Stimulated activated CD4-positive, alpha-beta T cell treated with anti-CD3 and anti-CD28 coated beads, Interleukin-15, amount 100 ng/mL, for 24 hours (primary cell): ENCODE measurements at regions not wholly inside any gene's neighbourhood (a gene's known extent, or its start where the extent isn't known, plus 50 kb on each side); places are given as distances from the start of the nearest gene placed in this dataset.

Source experiments
- DNase-seq: peaks from one replicate; pipeline ENCODE4 v3.0.0-alpha.2; 2020

GRCh38 chr10:28785018-28785417, 107.7 kb downstream of the BAMBI start:
- DNase-seq: no peak

DNA sequence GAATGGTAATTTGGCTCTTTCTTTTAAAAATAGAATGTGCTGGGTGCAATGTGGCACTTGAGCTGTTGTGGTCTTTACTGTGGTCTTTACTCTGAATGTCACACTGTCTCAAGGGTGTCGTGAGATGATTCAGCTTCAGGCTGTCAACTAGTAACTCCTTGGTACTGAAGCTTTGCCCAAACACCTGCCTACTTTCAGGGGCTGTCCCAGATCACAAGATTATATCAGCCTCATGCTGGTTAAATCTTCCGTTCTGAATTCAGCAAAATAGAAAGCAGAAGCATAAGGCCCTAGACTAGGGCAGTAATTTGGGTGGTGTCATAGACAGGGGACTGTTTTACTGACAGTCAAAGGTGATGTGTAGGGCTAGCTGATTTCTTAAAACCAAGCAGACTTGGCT, 110.9 kb downstream of the BAMBI start:
- DNase-seq: peak; percentile 2

DNA sequence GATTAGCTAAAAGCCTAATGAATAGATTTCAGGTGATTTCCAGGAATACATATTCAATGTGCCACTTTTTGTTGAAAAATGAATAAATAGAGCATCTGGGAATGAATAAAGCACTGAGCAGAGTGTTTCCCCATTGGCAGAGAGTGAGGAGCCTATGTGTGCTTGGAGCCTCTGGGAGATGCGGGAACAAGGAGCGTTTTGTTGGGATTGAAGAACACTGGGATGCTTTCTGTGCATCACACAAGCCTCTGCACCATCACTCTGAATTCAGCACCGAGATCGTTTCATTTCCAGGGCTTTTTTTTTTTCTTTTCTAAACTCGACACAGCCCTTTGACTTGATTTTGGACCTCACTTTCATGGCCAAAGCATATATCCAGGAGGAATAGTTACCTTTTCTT, 111.4 kb downstream of the BAMBI start:
- DNase-seq: no peak

DNA sequence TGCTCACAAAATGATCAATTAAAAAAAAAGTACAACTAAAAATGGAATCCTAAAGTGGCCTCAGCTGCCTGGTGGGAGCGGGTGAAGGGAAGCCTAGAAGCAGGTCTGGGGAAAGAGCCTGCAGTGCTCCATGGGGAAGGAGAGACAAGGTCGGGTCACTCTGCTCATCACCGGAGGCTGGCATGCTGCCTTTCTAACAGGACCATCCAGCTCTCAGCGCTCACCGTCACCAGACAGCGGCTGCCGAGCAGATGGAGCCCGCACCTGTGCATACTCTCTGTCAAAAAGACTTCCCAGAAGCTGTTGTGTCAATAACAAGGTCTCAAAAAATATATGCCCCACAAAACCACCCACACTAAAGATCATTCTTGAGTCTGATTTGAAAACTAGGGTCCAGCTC, 112.8 kb downstream of the BAMBI start:
- DNase-seq: no peak

DNA sequence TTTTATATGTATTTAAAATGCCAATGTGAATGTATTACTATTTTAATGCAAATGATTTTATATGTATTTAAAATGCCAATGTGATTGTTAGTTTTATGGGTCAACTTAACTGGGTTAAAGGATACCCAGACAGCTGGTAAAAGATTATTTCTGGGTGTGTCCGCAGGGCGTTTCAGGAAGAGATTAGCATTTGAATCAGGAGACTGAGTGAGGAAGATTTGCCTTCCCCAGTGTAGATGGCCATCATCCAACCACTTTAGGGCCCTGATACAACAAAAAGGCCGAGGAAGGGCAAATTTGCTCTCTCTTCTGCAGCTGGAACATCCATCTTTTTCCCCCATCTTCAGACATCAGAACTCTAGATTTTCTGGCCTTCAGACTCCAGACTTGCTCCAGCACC, 116.2 kb downstream of the BAMBI start:
- DNase-seq: no peak

- DNase-seq: no peak
These were observed 117.7 kb downstream of the BAMBI start for GRCh38 chr10:28794986-28795385.

GRCh38 chr10:28796606-28797512, 119.5 kb downstream of the BAMBI start:
- DNase-seq: no peak

DNA sequence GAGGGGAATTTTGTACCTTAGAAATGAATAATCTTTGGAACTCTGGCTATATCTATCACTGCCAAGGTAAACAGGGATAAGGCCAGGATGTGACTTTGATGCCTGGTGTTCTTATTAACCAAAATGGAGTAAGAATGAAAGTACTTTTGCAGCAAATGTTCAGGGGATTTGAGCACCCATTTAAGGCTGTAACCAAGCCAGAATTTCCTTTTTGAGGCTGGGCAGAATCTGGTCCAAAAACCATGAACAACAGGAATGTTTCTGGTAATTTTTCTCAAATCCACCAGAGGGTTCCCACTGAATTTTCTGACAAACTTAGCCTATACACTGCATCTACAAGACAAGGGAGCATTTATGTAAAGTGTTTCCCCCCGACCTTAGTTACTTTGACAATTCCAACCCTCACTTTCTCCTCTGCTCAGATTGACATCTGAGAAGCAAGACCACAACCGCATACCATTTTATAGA, 120.6 kb downstream of the BAMBI start:
- DNase-seq: no peak

DNA sequence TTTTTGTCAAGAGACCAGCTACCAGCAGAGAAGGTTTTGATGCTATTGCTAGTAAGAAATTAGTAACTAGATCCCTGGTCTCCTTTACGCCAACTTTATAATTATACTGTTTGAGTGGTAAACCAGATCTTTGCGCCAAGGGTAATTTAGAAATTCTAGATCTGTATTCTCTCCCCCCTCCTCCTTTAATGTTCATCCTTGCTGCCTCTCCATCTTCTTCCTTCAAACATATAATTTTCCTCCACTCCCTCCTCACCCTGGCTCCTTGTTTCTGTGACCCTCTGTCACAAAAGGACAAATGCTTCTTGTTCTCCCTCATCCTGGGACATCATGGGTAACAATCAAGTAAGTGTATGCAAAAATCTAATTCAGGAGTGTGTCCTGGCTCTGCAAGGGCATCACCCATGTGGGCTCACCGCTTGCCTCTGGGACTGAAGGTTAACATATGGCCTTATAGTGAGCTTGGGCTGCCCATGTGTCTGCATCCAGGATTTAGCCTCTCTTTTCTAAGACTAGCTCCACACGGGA, 121.2 kb downstream of the BAMBI start:
- no peak for DNase-seq

DNA sequence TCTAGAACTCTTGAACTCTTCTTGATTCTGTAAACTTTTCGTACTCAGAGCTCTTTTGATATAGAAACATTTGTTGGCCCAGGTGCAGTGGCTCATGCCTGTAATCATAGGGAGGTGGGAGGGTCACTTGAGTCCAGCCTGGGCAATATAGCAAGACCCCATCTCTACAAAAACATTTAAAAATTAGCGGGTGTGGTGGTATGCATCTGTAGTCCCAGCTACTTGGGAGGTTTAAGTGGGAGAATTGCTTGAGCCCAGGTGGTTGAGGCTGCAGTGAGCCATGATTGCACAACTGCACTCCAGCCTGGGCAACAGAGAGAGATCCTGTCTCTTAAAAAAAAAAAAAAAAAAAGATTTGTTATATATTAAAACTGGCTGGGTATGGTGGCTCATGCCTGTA, 121.6 kb downstream of the BAMBI start:
- no peak for DNase-seq

GRCh38 chr10:28800144-28800543, 122.8 kb downstream of the BAMBI start:
- DNase-seq: no peak

GRCh38 chr10:28801247-28801646, 123.9 kb downstream of the BAMBI start:
- DNase-seq: no peak

GRCh38 chr10:28801869-28802268, 124.5 kb downstream of the BAMBI start:
- no peak for DNase-seq

DNA sequence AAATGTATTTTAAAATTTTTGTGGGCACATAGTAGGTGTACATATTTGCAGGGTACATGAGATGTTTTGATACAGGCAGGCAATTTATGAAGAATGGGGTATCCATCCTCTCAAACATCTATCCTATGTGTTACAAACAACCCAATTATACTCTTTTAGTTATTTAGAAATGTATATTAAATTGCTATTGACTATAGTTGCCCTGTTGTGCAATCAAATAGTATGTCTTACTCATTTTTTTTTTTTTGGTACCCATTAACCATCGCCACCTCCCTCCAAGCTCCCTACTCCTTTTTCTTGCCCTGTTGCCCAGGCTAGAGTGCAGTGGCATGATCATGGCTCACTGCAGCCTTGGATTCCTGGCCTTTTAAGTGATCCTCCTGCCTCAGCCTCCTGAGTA, 128.1 kb downstream of the BAMBI start:
- no peak for DNase-seq

- no peak for DNase-seq
These were observed 129.2 kb downstream of the BAMBI start for GRCh38 chr10:28806488-28806941.

DNA sequence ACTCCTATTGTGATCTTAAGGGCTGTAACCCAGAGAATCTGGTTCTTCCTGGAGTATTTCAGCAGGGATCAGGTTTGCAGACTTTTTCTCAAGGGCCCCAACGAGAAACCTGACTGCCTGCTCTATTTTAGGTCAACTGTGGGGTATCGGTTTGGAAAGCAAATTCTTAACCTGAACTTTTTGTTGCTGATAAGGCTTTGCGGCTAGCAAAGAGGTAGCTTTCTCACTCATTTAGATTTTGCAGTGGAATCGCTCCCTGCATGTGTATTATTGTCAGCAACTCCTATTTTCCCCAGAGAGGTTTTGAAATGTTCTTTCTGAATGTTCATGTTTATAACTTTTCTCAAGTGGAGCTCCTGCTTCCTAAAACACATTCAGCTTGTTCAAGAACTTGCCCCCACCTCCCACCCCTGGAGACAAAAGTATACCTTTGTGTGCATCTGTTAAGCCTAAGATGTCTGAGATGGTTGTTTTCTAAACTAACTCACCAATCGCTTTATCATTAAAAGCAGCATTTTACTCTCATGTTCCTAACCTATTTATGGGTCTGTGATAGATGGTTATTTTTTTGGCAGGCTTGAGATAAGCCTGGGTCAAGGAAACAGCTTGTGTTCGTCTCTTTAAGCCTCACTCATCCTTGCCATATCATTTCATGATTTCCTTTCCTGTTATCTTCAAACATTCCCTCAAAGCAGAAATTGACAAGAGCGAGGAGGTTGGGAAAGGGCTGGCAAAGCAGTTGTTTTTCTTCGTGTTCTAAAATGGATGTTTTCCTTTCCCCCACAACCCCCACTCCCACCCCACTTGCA, 129.8 kb downstream of the BAMBI start:
- no peak for DNase-seq

- no peak for DNase-seq
These were observed 130.7 kb downstream of the BAMBI start for GRCh38 chr10:28807760-28808613.

GRCh38 chr10:28808693-28809092, 131.4 kb downstream of the BAMBI start:
- DNase-seq: no peak

GRCh38 chr10:28810057-28810870, 132.9 kb downstream of the BAMBI start:
- DNase-seq: no peak

- no peak for DNase-seq
These were observed 134.5 kb downstream of the BAMBI start for GRCh38 chr10:28811639-28812349.
